Loucy (cell line): ENCODE measurements at regions not wholly inside any gene's neighbourhood (a gene's known extent, or its start where the extent isn't known, plus 50 kb on each side); places are given as distances from the start of the nearest gene placed in this dataset.

Source experiments
- EZH2phosphoT487 ChIP-seq: fragments of 200-600 bp; IDR thresholded peaks from 2 replicates; pipeline ENCODE4 v1.6.1; 2018; ENCODE audit warnings: antibody characterized with exemption, mild to moderate bottlenecking, moderate library complexity, borderline replicate concordance
- TF ChIP-seq, protein P1 (sequence below): fragments of 200-600 bp; sonication (generic); conservative IDR thresholded peaks from 2 replicates; pipeline ENCODE4 v1.5.1; 2014; ENCODE audit warnings: mild to moderate bottlenecking, antibody characterized with exemption, low read length

DNA sequence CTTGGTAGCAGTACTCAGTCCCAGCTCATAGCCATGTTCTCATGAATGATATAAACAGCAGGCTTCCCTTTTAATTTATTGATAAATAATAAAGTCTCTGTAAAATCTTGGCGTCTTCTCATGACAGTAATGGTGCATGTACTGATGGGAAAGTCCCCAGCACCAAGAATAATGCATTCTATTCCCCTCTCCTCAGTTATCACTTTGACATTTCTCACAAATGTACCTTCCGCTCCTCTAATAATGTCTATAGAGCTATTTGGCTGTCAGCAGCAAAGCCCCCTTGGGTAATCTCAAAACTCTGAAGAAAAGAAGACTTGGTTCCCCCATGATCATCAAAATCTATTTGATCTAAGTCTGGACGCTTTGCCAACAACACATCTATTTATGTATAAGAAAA is 185.0 kb upstream of the SPTLC3 start:
- TF ChIP-seq, protein P1, sequence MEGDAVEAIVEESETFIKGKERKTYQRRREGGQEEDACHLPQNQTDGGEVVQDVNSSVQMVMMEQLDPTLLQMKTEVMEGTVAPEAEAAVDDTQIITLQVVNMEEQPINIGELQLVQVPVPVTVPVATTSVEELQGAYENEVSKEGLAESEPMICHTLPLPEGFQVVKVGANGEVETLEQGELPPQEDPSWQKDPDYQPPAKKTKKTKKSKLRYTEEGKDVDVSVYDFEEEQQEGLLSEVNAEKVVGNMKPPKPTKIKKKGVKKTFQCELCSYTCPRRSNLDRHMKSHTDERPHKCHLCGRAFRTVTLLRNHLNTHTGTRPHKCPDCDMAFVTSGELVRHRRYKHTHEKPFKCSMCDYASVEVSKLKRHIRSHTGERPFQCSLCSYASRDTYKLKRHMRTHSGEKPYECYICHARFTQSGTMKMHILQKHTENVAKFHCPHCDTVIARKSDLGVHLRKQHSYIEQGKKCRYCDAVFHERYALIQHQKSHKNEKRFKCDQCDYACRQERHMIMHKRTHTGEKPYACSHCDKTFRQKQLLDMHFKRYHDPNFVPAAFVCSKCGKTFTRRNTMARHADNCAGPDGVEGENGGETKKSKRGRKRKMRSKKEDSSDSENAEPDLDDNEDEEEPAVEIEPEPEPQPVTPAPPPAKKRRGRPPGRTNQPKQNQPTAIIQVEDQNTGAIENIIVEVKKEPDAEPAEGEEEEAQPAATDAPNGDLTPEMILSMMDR: no peak
- TF ChIP-seq EZH2phosphoT487: no peak
